NCI-H524 (cell line): ENCODE measurements at regions not wholly inside any gene's neighbourhood (a gene's known extent, or its start where the extent isn't known, plus 50 kb on each side); places are given as distances from the start of the nearest gene placed in this dataset.
A peak's percentile ranks its signal among the peaks of the same experiment; 100 is the strongest.

Experiments
- DNase-seq, 2 experiments: peaks; one replicate each; lab custom pipeline; 2025; lab: John Stamatoyannopoulos, UW

- DNase-seq, result no peak
These were observed 773.1 kb upstream of the NR2F2 start for GRCh38 chr15:95557226-95558046.

GRCh38 chr15:95558131-95558530, 772.4 kb upstream of the NR2F2 start:
- DNase-seq, result no peak

DNA sequence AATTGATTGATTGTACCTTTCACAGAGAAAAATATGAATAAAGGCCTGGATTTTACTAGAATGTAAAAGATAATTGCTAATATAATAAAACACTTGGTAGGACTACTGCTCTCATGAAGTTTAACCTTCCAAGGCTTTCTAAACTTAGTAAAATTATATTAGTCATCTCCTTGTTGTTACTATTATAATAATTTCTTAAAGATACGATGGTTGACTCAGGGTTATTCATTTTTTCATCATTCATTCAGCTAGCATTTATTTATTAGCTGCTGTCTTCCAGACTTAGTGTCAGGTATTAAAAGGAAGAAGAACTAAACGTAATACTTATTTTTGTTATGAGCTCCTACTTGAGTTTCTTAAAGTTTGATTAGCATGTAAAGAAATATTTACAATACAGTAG, 771.6 kb upstream of the NR2F2 start:
- DNase-seq, result no peak

DNA sequence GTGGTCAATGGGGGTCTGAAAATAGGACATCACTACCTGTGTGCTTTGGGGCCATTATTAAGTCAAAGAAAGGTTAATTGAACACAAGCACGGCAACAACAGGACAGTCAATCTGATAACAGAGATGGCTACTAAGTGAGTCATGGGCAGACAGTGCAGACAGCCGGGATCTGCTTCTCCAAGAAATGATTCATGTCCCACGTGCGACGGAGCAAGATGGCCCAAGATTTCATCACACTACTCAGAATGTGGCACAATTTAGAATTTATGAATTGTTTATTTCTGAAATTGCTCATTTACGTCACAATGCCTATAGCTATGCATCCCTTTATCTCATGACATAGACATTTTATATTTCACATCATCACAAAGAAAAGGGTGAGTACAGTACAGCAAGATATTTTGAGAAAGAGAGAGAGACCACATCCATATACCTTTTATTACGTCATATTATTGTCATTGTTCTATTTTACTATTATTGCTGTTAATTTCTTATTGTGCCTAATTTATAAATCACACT, 770.6 kb upstream of the NR2F2 start:
- no peak for DNase-seq

DNA sequence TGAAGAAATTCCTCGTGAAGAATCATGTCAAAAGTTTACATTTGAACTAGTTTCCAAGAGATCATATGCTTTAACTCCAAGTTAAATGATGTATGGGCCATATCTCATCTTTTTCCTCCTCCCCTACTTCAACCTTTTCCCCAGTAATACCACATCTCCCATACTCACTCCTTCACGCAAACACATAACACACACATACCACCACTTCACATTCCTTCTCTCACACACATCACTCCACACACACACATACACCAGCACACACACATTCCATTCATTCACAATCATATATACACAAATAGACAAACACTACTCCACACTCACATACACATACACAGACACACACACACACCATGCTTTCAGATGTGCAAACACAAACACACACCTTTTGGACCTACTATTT, 769.0 kb upstream of the NR2F2 start:
- no peak for DNase-seq

DNA sequence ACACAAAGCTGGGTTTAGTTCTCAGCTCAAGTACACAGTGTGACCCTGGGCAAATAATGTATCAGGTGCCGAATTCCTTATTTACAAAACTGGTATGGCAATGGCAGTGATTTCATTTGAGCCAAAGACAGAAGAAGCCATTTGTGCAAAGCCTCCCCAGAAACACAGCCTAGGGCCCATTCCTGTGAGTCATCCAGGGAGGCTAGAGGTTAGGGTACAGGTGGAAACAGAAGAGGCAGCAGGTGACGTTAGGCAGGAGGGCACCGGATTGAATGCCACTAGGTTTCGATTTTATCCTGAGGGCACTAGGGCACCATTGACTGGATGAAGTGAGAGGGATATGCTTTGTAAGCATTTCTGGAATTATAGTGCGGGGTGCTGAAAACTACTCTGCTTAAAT, 766.9 kb upstream of the NR2F2 start:
- DNase-seq, result no peak

DNA sequence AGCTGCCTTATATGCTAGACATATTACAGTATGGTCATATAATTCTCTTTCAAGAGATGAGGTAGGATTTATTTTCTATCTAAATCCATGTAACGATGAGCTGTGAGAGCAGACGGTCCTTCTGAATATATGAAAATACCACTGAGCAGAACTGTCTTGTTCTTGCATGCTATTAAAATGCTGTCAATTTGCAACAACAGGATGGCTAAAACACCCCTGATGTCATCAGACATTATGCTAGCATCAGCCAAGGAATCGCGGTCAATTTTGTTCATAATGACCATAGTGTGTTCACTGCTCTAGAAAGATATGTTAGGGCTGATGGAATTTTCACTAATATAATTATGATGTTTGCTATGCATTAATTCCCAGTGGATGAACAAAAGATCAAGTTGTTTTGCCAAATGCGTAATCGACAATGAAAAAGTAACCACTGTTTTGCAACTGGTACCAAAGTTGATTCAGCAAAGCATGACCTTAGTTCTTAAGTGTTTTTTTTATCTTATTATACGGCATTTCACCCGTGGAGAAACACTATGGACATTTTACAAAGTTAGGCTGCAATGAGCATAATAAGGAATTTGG, 765.4 kb upstream of the NR2F2 start:
- DNase-seq, result peak in 1 of 2 experiments; percentile 54

DNA sequence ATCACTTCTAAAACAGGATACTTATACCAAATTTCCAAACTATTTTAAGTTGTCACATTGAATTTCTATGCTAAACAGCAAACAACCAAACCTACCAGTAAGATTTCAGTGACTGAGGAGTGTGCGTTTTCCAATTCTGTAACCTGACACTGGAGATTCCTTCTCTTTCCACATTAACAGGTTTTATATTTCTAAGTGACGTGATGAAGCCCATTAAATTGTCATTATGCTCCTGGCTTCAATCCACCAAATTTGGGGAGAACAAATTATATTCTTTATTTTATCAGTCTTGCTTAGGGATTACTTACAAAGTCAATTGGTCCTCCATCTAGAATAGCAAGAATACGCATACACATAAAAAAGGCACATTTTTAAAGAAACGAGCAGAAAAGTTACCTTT, 764.8 kb upstream of the NR2F2 start:
- peak; percentile 13 to 64 for DNase-seq

GRCh38 chr15:95567686-95568085, 762.8 kb upstream of the NR2F2 start:
- DNase-seq, result no peak

DNA sequence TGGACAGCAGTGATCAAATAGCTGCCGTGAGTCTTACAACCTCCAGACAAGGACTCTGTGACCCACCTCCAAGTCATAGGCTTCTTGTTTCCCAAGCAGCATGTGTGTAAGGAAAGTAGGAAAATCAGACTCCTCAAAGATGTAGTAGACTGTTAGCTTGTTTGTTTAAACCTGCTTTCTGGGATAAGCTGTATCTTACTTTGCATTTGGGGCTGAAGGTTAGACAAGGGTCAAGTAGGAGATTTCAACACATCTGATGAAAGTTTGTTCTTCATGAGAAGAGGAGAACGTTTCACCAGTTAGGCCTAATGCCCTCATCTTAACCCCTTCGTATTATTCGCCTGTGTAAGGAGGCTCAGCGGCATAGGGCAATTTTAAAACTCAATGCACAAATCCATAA, 756.4 kb upstream of the NR2F2 start:
- no peak for DNase-seq

DNA sequence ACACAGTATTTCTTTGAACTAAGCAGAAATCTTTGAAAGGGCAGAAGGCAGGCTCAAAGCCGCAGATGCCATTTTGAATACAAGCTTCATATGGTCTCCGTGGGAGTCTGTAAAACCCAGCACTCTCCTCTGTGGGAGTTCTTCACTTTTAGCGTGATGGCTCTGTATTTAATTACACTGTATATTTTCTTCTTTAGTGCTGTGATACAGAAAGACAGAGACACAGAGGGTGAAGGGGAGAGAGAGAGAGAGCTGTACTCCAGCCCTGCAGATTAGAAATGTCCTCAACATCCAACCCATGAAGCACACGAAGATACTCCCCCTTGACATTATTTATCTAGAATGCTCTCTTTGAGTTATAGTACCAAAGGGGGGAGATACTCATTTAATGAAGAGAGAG, 752.6 kb upstream of the NR2F2 start:
- no peak for DNase-seq

GRCh38 chr15:95580121-95580520, 750.4 kb upstream of the NR2F2 start:
- no peak for DNase-seq

- DNase-seq, result no peak
These were observed 748.9 kb upstream of the NR2F2 start for GRCh38 chr15:95581595-95581994.

GRCh38 chr15:95584088-95584487, 746.4 kb upstream of the NR2F2 start:
- no peak for DNase-seq

DNA sequence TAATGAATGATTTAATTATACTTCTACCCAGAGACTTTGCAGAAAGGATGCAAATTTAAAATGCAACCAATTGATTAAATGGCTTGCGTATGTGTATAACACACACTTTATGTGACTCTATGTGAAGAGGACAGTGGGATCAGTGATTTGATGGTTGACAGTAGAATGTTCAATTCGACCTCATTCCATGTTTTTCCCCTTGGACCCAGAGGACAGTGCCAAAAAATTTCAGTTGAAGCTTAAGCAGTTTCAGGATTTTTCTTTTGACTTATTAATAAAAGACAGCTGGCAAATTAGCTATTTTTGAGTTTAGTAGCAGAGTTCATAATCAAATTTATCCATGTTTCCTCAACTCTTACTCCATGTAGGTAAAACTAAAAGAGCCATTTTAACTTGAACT, 742.4 kb upstream of the NR2F2 start:
- no peak for DNase-seq

- no peak for DNase-seq
These were observed 739.9 kb upstream of the NR2F2 start for GRCh38 chr15:95590533-95591044.

DNA sequence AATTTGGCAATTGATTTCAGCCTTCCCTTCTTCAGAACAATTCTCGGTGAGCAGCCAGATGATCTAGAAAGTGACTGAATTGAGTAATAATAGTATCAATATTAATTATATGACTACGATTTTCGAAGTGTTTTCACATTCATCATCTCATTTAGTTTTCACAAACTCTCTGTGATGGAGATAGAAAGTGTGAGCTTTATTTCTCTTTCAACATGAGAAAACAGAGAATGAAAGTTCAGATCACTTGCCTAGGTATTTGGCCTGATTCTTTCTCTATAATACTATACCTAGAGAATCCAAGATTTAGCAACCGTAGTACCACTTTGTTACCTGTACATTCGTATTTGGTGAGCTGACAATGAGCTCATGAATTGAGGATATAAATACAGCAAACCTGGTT, 739.2 kb upstream of the NR2F2 start:
- no peak for DNase-seq

DNA sequence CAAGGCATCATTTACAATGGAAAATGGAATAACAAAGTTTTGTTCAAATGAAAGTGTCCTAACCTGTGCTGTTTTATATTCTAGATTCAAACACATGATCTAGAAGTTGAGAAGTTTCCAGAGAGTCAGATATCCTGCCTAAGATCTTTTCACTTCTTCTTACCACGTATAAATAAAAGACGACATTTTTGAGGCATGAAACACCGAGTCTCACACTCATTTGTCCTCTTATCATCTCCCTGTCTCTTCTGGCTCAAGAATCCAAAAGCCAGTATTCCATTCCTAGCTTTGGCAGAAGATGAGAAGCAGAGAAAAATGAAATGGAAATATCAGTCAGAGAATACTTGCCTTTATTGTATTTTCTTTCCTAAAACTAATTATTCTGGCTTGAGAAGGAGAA, 738.6 kb upstream of the NR2F2 start:
- no peak for DNase-seq

GRCh38 chr15:95594496-95594895, 736.0 kb upstream of the NR2F2 start:
- no peak for DNase-seq

- no peak for DNase-seq
These were observed 734.7 kb upstream of the NR2F2 start for GRCh38 chr15:95595759-95596158.

DNA sequence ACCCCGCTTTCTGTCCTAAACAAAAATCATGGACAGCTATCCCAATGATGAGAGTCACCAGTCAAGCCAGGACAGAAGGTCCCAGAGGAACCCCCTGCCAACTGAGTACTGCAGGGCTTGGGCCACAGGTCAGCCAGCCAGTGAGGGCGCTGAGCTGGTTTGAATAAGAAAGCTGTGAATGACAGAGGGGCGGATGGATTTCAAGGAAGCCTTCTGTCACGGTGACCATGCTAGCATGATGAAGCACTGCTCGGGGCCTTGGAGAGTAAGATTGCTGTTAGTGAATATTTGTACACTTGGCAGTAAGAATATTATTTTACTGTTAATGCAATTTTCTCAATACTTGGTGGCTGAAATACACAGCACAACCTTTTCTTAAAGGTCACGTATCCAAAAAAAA, 734.0 kb upstream of the NR2F2 start:
- DNase-seq, result peak in 1 of 2 experiments; percentile 1

GRCh38 chr15:95598251-95598855, 732.1 kb upstream of the NR2F2 start:
- DNase-seq, result no peak

DNA sequence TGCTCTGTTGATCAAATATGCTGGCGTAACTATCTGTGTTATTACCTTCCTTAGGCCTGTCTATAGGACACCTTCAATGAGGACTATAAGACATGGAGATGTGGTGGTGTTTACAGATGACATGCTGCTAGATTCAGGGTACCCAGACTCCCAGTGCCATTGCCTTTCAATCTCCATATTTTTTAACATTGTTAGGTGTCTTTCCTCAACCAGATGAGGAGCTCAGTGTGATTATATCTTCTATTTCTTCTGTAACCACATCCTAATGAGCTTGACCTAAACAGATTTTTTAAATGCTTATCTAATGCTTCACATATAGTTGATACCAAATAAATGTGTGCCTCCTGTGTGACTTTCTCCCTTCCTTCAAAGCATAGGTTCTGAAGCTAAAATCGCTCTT, 730.1 kb upstream of the NR2F2 start:
- DNase-seq, result no peak
